Endothelial cell of umbilical vein (primary cell): ENCODE measurements at regions not wholly inside any gene's neighbourhood (a gene's known extent, or its start where the extent isn't known, plus 50 kb on each side); places are given as distances from the start of the nearest gene placed in this dataset.

Experiments
- BruUV-seq: library from RNA; stranded (reverse); fragments of 400-500 nt; replicated peaks from 2 replicates; lab custom pipeline; 2021; lab: Mats Ljungman, UMichigan
- CTCF ChIA-PET: fragments of 300-600, 350-600 bp; sonication (Branson Sonifier 250); formaldehyde crosslinking; loops from one replicate; lab custom pipeline; 2021; ENCODE audit warnings: antibody characterized with exemption, inconsistent platforms; lab: Charles Lee
- POLR2A ChIA-PET: fragments of 300-600, 350-600 bp; sonication (Branson Sonifier 250); formaldehyde crosslinking; loops from one replicate; lab custom pipeline; 2021; ENCODE audit warnings: antibody characterized with exemption, inconsistent platforms; lab: Charles Lee
- DNase-seq: peaks from one replicate; pipeline ENCODE4 v3.0.0-alpha.2; 2011; ENCODE audit warnings: low read depth, low spot score
- FAIRE-seq: peaks from 2 replicates; lab custom pipeline; 2011; peaks lifted over from hg19 to GRCh38; lab: Jason Lieb, UNC
- H2AFZ ChIP-seq: 2 replicates; pipeline ENCODE4 v1.6.0; 2012; ENCODE audit warnings: low read depth, low read length, control low read depth, inconsistent platforms
- H3K27ac ChIP-seq: 2 replicates; pipeline ENCODE4 v1.5.1; 2011; ENCODE audit warnings: low read depth, mild to moderate bottlenecking, control low read depth, low read length, moderate library complexity; ENCODE audit not compliant: insufficient read depth
- H3K27me3 ChIP-seq, 2 experiments: 2 replicates each; pipeline versions ENCODE4 v1.6.0 to v1.6.1; 2011; ENCODE audit warnings: low read length in 2 of 2, mixed read lengths in 1 of 2; ENCODE audit not compliant: control insufficient read depth in 2 of 2, insufficient read depth in 2 of 2
- H3K36me3 ChIP-seq, 2 experiments: 2 replicates in 1 of 2; 3 replicates in 1 of 2; pipeline ENCODE4 v1.5.1; 2011; ENCODE audit warnings: low read length in 2 of 2, mild to moderate bottlenecking in 1 of 2, moderate library complexity in 1 of 2; ENCODE audit not compliant: control insufficient read depth in 2 of 2, insufficient read depth in 2 of 2; ENCODE audit errors: extremely low read depth in 1 of 2
- H3K4me1 ChIP-seq: 3 replicates; pipeline ENCODE4 v1.5.1; 2011; ENCODE audit warnings: mild to moderate bottlenecking, low read length; ENCODE audit not compliant: control insufficient read depth, insufficient read depth; ENCODE audit errors: extremely low read depth
- H3K4me2 ChIP-seq: 2 replicates; pipeline ENCODE4 v1.6.1; 2011; ENCODE audit warnings: low read length, control low read depth, mixed read lengths; ENCODE audit not compliant: insufficient read depth
- H3K4me3 ChIP-seq, 3 experiments: fragments of 200-600 bp in 1 of 3; sonication (generic), shearing (Covaris generic) in 1 of 3; replicated peaks in 1 of 3; 2 replicates each; pipeline ENCODE4 v1.5.1; 2011 to 2016; ENCODE audit warnings: control low read depth in 3 of 3, low read length in 3 of 3, mild to moderate bottlenecking in 2 of 3, inconsistent platforms in 1 of 3, low read depth in 1 of 3, moderate library complexity in 1 of 3; ENCODE audit not compliant: insufficient read depth in 1 of 3
- H3K79me2 ChIP-seq: 2 replicates; pipeline ENCODE4 v1.6.0; 2012; ENCODE audit warnings: low read length, inconsistent platforms; ENCODE audit not compliant: control insufficient read depth, insufficient read depth
- H3K9ac ChIP-seq: replicated peaks from 2 replicates; pipeline ENCODE3; 2011; ENCODE audit warnings: low read length, control low read depth; ENCODE audit not compliant: insufficient read depth; ENCODE audit errors: extremely low read depth
- H3K9me1 ChIP-seq: replicated peaks from 3 replicates; pipeline ENCODE4 v1.6.0; 2011; ENCODE audit warnings: mild to moderate bottlenecking, low read length; ENCODE audit not compliant: control insufficient read depth, insufficient read depth; ENCODE audit errors: extremely low read depth
- H3K9me3 ChIP-seq: replicated peaks from 2 replicates; pipeline ENCODE4 v1.5.1; 2012; ENCODE audit warnings: low read length, inconsistent platforms; ENCODE audit not compliant: control insufficient read depth, insufficient read depth
- H4K20me1 ChIP-seq: replicated peaks from 2 replicates; pipeline ENCODE3; 2011; ENCODE audit warnings: mild to moderate bottlenecking, low read length; ENCODE audit not compliant: control insufficient read depth, insufficient read depth; ENCODE audit errors: extremely low read depth
- EZH2 ChIP-seq: IDR thresholded peaks from 2 replicates; pipeline ENCODE4 v1.6.1; 2012; ENCODE audit warnings: borderline replicate concordance, low read depth, mild to moderate bottlenecking, moderate library complexity, low read length, inconsistent platforms; ENCODE audit not compliant: severe bottlenecking
- FOS ChIP-seq: IDR thresholded peaks from 2 replicates; pipeline ENCODE4 v1.6.1; 2011; ENCODE audit warnings: mild to moderate bottlenecking, low read length, moderate library complexity, borderline replicate concordance; ENCODE audit not compliant: insufficient read depth
- GATA2 ChIP-seq: IDR thresholded peaks from 2 replicates; pipeline ENCODE4 v1.7.0; 2011; ENCODE audit warnings: low read depth, mild to moderate bottlenecking, moderate library complexity, mixed read lengths, low read length; ENCODE audit not compliant: insufficient read length, insufficient read depth
- JUN ChIP-seq: IDR thresholded peaks from 2 replicates; pipeline ENCODE4 v1.6.1; 2011; ENCODE audit warnings: borderline replicate concordance, low read depth; ENCODE audit not compliant: insufficient read length, insufficient read depth
- MYC ChIP-seq: IDR thresholded peaks from one replicate; pipeline ENCODE4 v1.6.1; 2011; ENCODE audit warnings: mild to moderate bottlenecking, low read depth, low read length
- POLR2A ChIP-seq: IDR thresholded peaks from 2 replicates; pipeline ENCODE4 v1.6.1; 2012; ENCODE audit warnings: low read depth, mild to moderate bottlenecking, control low read depth, low read length
- POLR2AphosphoS5 ChIP-seq: IDR thresholded peaks from 2 replicates; pipeline ENCODE4 v1.6.1; 2012; ENCODE audit warnings: low read depth, mild to moderate bottlenecking, control low read depth, low read length, moderate library complexity; ENCODE audit not compliant: insufficient read depth
- dilution Hi-C: fragments of 300-500 bp; cut with MboI; formaldehyde crosslinking; loops from one replicate; pipeline ENCODE4 v1.15.0; 2019; ENCODE audit warnings: low sequenced_read_pairs; ENCODE audit not compliant: extremely low pct_ligation_motif_present
- intact Hi-C: fragments of 100-400 bp; cut with micrococcal nuclease; formaldehyde crosslinking; loops from one replicate; pipeline ENCODE4 v1.10.0; 2022
- TF ChIP-seq, protein P1 (sequence below), 2 donors: IDR thresholded peaks; 1 replicate in 1 of 2; 2 replicates in 1 of 2; pipeline ENCODE4 v1.5.1; 2011; ENCODE audit warnings: low read length in 2 of 2, mild to moderate bottlenecking in 2 of 2, moderate library complexity in 2 of 2, control low read depth in 1 of 2, inconsistent platforms in 1 of 2, low read depth in 1 of 2; ENCODE audit not compliant: insufficient read depth in 1 of 2; ENCODE audit errors: extremely low read depth in 1 of 2
- TF ChIP-seq, protein P2 (sequence below): IDR thresholded peaks from 2 replicates; pipeline ENCODE4 v1.6.1; 2011; ENCODE audit not compliant: insufficient read depth, insufficient read length

DNA sequence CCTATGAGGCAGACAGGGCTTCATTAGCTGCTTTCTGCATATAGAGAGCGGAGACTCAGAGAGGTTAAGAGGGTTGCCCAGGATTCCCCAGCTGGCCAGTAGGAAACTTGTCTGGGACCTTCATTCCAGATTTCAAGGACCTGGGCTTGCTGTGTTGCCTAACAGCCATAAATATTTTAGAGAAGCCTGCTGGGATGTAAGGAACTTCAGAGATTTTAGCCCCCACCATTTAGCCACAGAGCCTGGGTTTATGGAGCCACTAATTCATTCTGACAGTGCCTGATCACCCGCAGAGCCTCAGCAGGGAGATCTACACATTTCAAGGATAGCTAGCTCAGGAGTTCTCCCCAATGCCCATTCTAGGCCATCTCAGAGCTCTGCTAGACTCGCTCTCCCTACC, 56.6 kb upstream of the TRUB1 start:
- dilution Hi-C loops, result no loop called here
- POLR2A ChIA-PET, result no interaction called here
- intact Hi-C loops, result no loop called here

GRCh38 chr10:114881901-114882300, 56.1 kb upstream of the TRUB1 start:
- FAIRE-seq (no peak), DNase-seq (no peak)
- H3K79me2 ChIP-seq, result no peaks in the 10 kb centered on the region
- BruUV-seq, result no TSS peak
- H3K9me3 ChIP-seq, result no peaks in the 10 kb centered on the region
- POLR2A ChIA-PET, result no interaction called here
- CTCF ChIA-PET, result interaction anchor here (1.3 to 1.5 kb wide), 3 partner anchors 43 to 248 kb away, joined by 3 to 4 read pairs (median 3); partner anchors contain the start of gene FHIP2A
- H3K9ac ChIP-seq, result no peak overlapping the region
- no peaks in the 10 kb centered on the region for H3K4me1 ChIP-seq
- dilution Hi-C loops (no loop called here), intact Hi-C loops (no loop called here)
- no peak overlapping the region for H3K27ac ChIP-seq
- H3K4me2 ChIP-seq, result no peak overlapping the region
- H3K9me1 ChIP-seq, result no peaks in the 10 kb centered on the region
- H3K27me3 ChIP-seq, result peaks cover 0 to 2% of the 10 kb centered on the region in 2 experiments
- TF ChIP-seq, protein P1, sequence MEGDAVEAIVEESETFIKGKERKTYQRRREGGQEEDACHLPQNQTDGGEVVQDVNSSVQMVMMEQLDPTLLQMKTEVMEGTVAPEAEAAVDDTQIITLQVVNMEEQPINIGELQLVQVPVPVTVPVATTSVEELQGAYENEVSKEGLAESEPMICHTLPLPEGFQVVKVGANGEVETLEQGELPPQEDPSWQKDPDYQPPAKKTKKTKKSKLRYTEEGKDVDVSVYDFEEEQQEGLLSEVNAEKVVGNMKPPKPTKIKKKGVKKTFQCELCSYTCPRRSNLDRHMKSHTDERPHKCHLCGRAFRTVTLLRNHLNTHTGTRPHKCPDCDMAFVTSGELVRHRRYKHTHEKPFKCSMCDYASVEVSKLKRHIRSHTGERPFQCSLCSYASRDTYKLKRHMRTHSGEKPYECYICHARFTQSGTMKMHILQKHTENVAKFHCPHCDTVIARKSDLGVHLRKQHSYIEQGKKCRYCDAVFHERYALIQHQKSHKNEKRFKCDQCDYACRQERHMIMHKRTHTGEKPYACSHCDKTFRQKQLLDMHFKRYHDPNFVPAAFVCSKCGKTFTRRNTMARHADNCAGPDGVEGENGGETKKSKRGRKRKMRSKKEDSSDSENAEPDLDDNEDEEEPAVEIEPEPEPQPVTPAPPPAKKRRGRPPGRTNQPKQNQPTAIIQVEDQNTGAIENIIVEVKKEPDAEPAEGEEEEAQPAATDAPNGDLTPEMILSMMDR (IDR thresholded peaks at IDR 0.05; ENCODE audit: extremely low read depth in 1 of 2, insufficient read depth in 1 of 2, low read depth in 1 of 2, low read length in 2 of 2), result no peak
- TF ChIP-seq, protein P2, sequence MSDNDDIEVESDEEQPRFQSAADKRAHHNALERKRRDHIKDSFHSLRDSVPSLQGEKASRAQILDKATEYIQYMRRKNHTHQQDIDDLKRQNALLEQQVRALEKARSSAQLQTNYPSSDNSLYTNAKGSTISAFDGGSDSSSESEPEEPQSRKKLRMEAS, result no peak
- TF ChIP-seq GATA2 (no peak), POLR2AphosphoS5 (no peak), JUN (no peak), MYC (no peak), EZH2 (no peak), POLR2A (no peak), FOS (no peak)
- H2AFZ ChIP-seq, result no peak overlapping the region
- H3K36me3 ChIP-seq, result no peaks in the 10 kb centered on the region
- H4K20me1 ChIP-seq, result no peaks in the 10 kb centered on the region
- no peak overlapping the region for H3K4me3 ChIP-seq

More for the DNA sequence above, 56.6 kb upstream of the TRUB1 start:
- no peak for DNase-seq
- Histone ChIP-seq H3K27ac (no peak overlapping the region), H3K9me3 (no peaks in the 10 kb centered on the region), H3K9ac (no peak overlapping the region), H3K79me2 (no peaks in the 10 kb centered on the region), H3K4me2 (no peak overlapping the region), H3K36me3 (no peaks in the 10 kb centered on the region), H3K4me1 (no peaks in the 10 kb centered on the region), H3K27me3 (peaks cover 0 to 2% of the 10 kb centered on the region in 2 experiments), H3K9me1 (no peaks in the 10 kb centered on the region), H4K20me1 (no peaks in the 10 kb centered on the region), H3K4me3 (no peak overlapping the region), H2AFZ (no peak overlapping the region)
- FAIRE-seq, result no peak
- no TSS peak for BruUV-seq
- TF ChIP-seq FOS (no peak), POLR2AphosphoS5 (no peak)
- TF ChIP-seq, protein P2, result no peak
- CTCF ChIA-PET, result interaction anchor here (1.2 to 1.4 kb wide), 4 partner anchors 12 to 577 kb away, joined by 3 to 4 read pairs (median 3); no protein-coding TSS in a partner anchor
